GM13976 (cell line): ENCODE measurements at regions not wholly inside any gene's neighbourhood (a gene's known extent, or its start where the extent isn't known, plus 50 kb on each side); places are given as distances from the start of the nearest gene placed in this dataset.

ENCODE experiments used
- DNase-seq: peaks from one replicate; pipeline ENCODE4 v3.0.0; 2012; ENCODE audit warnings: low spot score
- CTCF ChIP-seq: IDR thresholded peaks from 2 replicates; pipeline ENCODE4 v1.5.1; 2012; ENCODE audit warnings: borderline replicate concordance, mild to moderate bottlenecking; ENCODE audit not compliant: insufficient read depth; ENCODE audit errors: extremely low read depth, missing control alignments, control extremely low read depth
- in situ Hi-C: fragments of 300-500 bp; cut with MboI; formaldehyde crosslinking; loops from one replicate; pipeline ENCODE4 v1.12.0; 2022; ENCODE audit warnings: low sequenced_read_pairs, mixed read lengths, inconsistent platforms; ENCODE audit not compliant: unreplicated experiment

DNA sequence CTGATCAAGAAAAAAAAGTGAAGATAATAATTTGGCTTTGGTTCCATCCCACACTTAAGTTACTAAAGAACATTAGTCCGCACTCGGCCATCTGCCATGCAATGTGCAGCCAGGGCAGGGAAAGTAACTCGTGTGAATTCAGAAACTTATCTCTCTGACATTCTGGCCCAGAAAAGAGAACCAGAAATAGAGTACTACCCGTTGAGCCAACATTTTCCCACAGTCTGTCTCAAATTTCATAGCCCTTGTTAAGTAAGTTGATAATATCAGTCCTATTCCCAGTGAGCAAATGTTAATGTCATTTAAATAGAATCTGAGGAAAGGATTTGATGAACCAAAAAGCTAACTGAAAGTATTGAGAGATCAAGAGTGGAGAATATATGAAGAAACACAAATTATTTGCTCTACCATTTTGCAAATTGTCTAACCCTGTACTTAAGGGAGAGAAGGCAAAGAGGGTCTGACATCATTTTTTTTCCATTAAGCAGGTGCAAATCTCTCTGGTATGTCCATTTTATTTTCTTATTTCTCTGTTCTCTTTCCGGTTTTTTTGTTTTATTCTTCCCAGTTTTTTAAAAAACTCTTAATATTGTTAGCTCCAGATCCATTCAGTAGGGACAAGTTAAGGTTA lies 156.3 kb downstream of the NDFIP2 start:
- TF ChIP-seq CTCF = no peak
- in situ Hi-C loops = no loop called here
- no peak for DNase-seq

DNA sequence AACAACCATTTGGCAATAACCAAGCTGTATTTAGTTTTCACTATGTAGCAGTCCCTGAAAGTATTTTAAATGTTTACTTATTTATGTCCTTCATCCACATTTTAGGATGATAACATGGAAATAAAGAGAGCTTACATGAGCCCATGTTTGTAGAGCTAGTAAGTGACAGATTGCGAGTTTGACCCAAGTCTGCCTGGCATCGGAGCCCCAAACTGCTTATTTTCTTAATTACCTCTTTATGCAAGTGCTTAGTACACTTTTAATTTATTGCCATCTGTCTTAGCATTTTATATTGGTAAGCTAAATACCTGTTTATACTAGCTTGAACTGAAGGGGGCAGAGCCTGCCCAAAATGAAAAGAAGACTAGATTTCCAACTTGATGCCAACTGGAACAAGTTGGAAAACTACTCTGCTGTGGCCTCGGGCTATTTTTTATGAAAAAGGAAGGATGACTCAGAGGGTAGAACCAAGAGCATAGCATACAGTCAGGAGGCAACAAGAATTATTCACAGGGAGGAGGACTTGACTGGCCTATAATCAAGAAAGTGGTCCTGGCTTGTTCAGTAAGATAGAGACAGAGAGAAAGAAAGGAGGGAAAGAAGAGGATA lies 150.2 kb downstream of the NDFIP2 start:
- no peak for TF ChIP-seq CTCF
- in situ Hi-C loops = no loop called here

DNA sequence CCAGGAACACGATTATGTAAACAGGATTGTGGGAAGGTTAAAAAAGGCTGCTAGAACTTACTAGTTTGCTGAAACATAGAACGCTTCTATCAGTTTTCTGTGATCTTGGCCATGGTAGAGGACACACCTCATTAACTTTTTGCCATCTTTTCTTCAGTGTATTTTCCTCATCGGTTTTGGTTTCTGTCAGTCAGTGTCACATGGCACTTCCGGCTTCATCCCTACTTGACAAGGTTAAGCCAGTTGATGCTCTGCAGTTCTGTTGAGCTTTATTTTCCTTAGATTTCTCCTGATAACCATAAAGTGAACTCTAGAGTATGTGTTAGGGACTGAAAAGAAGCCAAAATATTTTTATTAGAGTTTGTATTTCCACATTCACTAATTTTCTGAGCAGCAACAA lies 147.5 kb downstream of the NDFIP2 start:
- DNase-seq = no peak
- TF ChIP-seq CTCF = no peak
- in situ Hi-C loops = no loop called here

More for the DNA sequence above, 150.2 kb downstream of the NDFIP2 start:
- DNase-seq = no peak

GRCh38 chr13:79626924-79627323 lies 146.0 kb downstream of the NDFIP2 start:
- in situ Hi-C loops = no loop called here
- TF ChIP-seq CTCF = no peak
- no peak for DNase-seq

DNA sequence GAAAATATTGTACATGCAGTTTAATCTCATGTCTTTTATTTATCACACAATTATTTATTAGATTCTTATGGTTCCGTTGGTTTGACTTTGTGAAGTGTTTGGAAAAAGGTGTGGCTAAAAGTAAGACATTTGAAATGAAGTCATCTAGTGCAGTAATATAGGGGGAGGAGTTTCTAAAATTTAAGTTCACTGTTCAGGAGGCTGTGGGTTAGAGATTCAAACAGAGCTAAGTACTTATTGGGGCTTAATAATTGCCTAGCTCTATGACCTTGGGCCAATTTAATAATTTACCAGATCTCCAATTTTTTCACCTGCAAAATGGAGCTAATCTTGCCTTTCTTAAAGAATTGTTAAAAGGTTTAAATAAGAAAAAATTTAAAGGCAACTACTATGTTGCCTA lies 144.6 kb downstream of the NDFIP2 start:
- in situ Hi-C loops = no loop called here

DNA sequence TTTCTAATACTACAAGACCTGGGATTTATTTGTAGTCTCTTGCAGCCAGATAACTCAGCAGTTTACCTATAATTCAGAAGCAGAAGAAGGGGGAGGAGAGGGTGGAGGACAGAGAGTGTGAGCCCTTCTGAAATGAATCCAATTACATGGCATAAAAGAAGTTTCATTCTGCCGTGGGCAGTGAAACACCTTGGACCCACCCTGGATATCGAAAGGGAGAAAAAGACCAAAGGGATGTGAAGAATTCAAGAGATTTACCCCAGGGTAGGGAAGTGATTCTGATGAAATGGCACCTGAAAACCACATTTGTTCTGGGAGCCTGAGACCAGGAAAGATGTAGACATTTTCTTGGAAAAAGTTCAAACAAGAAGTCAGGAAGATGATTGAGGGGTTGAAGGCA lies 140.9 kb downstream of the NDFIP2 start:
- DNase-seq = no peak
- in situ Hi-C loops = no loop called here
- no peak for TF ChIP-seq CTCF

More for the DNA sequence above, 144.6 kb downstream of the NDFIP2 start:
- no peak for TF ChIP-seq CTCF
- DNase-seq = no peak

DNA sequence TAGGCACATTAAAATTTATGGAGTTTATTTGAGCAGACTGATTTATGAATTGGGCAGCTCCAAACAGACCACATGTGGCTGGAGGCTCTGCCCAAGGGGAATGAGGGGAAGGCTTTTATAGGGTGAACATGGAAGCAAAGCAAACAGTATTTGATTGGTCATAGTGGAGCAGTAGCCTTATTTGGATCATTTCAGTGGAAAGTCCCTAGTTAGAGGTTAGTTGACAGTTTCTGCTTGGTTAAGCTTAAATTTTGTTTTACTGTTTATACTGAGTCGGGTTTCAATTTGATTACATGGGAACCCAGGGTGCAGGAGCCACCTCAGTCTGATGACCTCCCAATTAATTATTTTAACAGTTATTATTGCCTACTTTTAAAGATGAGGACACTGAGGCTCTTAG lies 140.5 kb downstream of the NDFIP2 start:
- TF ChIP-seq CTCF = no peak
- in situ Hi-C loops = no loop called here
- no peak for DNase-seq
